Kidney (tissue), 13 donors: ENCODE measurements at regions not wholly inside any gene's neighbourhood (a gene's known extent, or its start where the extent isn't known, plus 50 kb on each side); places are given as distances from the start of the nearest gene placed in this dataset.

Experiments used
- DNase-seq, 5 donors: peaks; one replicate each; pipeline ENCODE4 v3.0.0-alpha.2; 2013 to 2020
- FAIRE-seq: peaks from 2 replicates; lab custom pipeline; 2012; peaks lifted over from hg19 to GRCh38; lab: Jason Lieb, UNC
- H3K27ac ChIP-seq, 2 donors: one replicate each; pipeline ENCODE4 v1.7.0; 2013; ENCODE audit warnings: low read depth in 2 of 2, low read length in 2 of 2, inconsistent platforms in 1 of 2
- H3K27me3 ChIP-seq: one replicate; pipeline ENCODE4 v1.7.1; 2013; ENCODE audit warnings: low read length, inconsistent platforms; ENCODE audit not compliant: control insufficient read depth, insufficient read depth
- H3K36me3 ChIP-seq, 3 donors: one replicate each; pipeline versions ENCODE4 v1.7.0 to v1.7.1; 2013; ENCODE audit warnings: low read length in 3 of 3, control low read depth in 1 of 3, inconsistent platforms in 1 of 3; ENCODE audit not compliant: insufficient read depth in 3 of 3, control insufficient read depth in 2 of 3
- H3K4me1 ChIP-seq, 3 donors: one replicate each; pipeline versions ENCODE4 v1.7.0 to v1.7.1; 2013; ENCODE audit warnings: low read length in 3 of 3, inconsistent platforms in 1 of 3, low read depth in 1 of 3; ENCODE audit not compliant: control insufficient read depth in 2 of 3, insufficient read depth in 2 of 3
- H3K4me3 ChIP-seq, 3 donors: one replicate each; pipeline versions ENCODE4 v1.7.0 to v1.8.1; 2013; ENCODE audit warnings: low read length in 3 of 3, control low read depth in 1 of 3, inconsistent platforms in 1 of 3
- H3K9ac ChIP-seq, 3 donors: one replicate each; pipeline versions ENCODE4 v1.7.0 to v1.7.1; 2013; ENCODE audit warnings: low read length in 3 of 3, control low read depth in 1 of 3, inconsistent platforms in 1 of 3
- H3K9me3 ChIP-seq, 3 donors: one replicate each; pipeline versions ENCODE4 v1.7.0 to v1.7.1; 2013; ENCODE audit warnings: low read length in 3 of 3, control low read depth in 1 of 3, inconsistent platforms in 1 of 3; ENCODE audit not compliant: control insufficient read depth in 2 of 3, insufficient read depth in 1 of 3
- intact Hi-C: fragments of 100-400 bp; cut with DNase I; formaldehyde crosslinking; loops from one replicate; pipeline ENCODE4 v1.11.1; 2022
- TF ChIP-seq, protein P1 (sequence below): IDR thresholded peaks from 3 replicates; pipeline ENCODE4 v1.5.1; 2012; ENCODE audit warnings: mild to moderate bottlenecking, moderate library complexity, borderline replicate concordance; ENCODE audit not compliant: insufficient read depth; ENCODE audit errors: extremely low read depth
- donor health status: control.
- donor health status: control.
- donor health status: control.
- donor health status: control.
- donor health status: control.
- donor health status: DM: yes; HTN: yes; CAD: no.
- donor health status: Normal renal cell carcinoma (clear cell type).

DNA sequence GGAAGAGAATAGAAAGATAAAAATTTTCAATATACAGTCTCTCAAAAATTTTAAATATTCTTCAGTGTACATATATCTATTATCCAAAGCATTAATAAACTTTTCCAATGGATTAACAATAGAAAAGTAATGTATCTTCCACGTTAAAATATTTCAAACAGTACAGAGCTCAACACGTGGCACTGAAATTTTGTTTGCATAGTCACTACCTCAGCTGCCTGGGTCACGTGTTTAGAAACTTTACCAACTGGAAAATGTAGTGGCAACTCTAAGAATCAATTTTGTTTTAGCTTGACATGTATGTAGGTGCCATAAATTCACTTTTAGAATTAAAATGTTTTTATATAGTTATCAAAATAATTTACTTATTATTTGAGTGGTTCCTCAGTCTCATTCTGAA, 85.3 kb downstream of the CNTN3 start:
- no peak for DNase-seq
- TF ChIP-seq, protein P1, sequence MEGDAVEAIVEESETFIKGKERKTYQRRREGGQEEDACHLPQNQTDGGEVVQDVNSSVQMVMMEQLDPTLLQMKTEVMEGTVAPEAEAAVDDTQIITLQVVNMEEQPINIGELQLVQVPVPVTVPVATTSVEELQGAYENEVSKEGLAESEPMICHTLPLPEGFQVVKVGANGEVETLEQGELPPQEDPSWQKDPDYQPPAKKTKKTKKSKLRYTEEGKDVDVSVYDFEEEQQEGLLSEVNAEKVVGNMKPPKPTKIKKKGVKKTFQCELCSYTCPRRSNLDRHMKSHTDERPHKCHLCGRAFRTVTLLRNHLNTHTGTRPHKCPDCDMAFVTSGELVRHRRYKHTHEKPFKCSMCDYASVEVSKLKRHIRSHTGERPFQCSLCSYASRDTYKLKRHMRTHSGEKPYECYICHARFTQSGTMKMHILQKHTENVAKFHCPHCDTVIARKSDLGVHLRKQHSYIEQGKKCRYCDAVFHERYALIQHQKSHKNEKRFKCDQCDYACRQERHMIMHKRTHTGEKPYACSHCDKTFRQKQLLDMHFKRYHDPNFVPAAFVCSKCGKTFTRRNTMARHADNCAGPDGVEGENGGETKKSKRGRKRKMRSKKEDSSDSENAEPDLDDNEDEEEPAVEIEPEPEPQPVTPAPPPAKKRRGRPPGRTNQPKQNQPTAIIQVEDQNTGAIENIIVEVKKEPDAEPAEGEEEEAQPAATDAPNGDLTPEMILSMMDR: no peak
- Histone ChIP-seq H3K9me3 (no peaks in the 10 kb centered on the region), H3K9ac (no peak overlapping the region), H3K27me3 (no peaks in the 10 kb centered on the region), H3K27ac (no peak overlapping the region), H3K4me1 (no peaks in the 10 kb centered on the region), H3K4me3 (no peak overlapping the region), H3K36me3 (no peaks in the 10 kb centered on the region)
- no peak for FAIRE-seq
- intact Hi-C loops: no loop called here

DNA sequence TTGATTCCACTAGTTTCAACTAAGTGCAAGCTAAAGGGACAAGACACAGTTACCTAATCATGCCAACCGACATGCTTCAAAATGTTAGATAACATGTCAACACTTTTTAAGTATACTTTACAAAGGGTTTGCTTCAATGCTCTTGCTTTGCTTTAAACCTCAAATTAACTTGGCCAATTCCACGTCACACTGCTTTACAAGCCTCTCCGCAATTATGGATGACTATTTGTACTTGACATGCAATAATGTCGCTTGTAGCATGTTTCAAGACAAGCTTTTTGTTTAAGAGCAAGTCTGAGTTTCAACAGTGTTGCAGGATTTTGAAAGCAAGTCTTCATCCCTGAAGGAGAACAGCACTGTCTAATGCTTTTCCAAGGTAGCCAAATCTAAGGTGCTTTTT, 86.9 kb downstream of the CNTN3 start:
- H3K9me3 ChIP-seq: no peaks in the 10 kb centered on the region
- no peaks in the 10 kb centered on the region for H3K36me3 ChIP-seq
- no peaks in the 10 kb centered on the region for H3K27me3 ChIP-seq
- intact Hi-C loops: no loop called here
- no peak overlapping the region for H3K4me3 ChIP-seq
- DNase-seq (no peak), FAIRE-seq (no peak)
- TF ChIP-seq, protein P1: no peak
- no peaks in the 10 kb centered on the region for H3K4me1 ChIP-seq
- H3K27ac ChIP-seq: no peak overlapping the region
- H3K9ac ChIP-seq: no peak overlapping the region

DNA sequence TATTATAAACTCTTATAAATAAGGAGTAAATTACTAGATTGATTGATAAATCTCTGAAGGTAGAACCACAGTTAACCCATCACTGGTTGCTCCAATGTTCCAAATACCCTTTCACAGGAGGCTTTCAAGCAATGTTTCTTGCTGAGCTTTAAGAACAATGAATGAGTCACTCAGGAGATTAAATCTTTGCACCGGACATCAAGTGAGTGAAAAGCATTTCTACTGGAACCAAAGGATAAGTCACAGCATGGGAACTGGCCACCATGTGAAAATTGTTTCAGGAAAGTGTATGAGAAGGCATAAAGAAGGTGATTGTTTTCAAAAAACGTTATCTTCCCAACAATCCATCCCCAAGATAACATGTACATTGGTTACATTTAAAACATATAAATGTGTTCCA, 90.6 kb downstream of the CNTN3 start:
- FAIRE-seq: no peak
- TF ChIP-seq, protein P1: no peak

DNA sequence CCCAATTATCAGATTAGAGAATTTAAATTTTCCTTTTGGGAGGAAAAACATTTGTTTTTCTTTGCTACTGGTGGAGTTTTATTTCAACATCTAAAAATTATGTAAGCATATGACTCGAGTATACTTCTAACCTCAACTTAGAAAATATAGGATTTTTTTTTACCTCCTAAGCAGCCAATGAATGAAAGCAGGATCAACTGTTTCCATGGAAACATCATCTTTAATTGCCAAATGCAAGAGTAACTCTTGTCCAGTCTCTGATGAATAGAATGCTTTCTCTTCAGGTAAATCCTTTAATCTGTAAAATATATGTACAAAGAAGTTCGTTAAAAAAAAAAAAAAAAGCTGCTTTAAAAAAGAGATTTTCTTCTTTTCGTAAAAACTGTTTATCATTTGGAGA, 93.6 kb downstream of the CNTN3 start:
- Histone ChIP-seq H3K27ac (no peak overlapping the region), H3K27me3 (no peaks in the 10 kb centered on the region), H3K4me3 (no peak overlapping the region), H3K4me1 (no peaks in the 10 kb centered on the region), H3K9me3 (no peaks in the 10 kb centered on the region), H3K36me3 (no peaks in the 10 kb centered on the region), H3K9ac (no peak overlapping the region)
- TF ChIP-seq, protein P1: no peak
- no peak for DNase-seq
- FAIRE-seq: no peak
- intact Hi-C loops: no loop called here

More for the DNA sequence above, 90.6 kb downstream of the CNTN3 start:
- H3K36me3 ChIP-seq: no peaks in the 10 kb centered on the region
- no peaks in the 10 kb centered on the region for H3K9me3 ChIP-seq
- no peak overlapping the region for H3K4me3 ChIP-seq
- H3K9ac ChIP-seq: no peak overlapping the region
- H3K27ac ChIP-seq: no peak overlapping the region
- no peaks in the 10 kb centered on the region for H3K4me1 ChIP-seq
- intact Hi-C loops: no loop called here
- H3K27me3 ChIP-seq: no peaks in the 10 kb centered on the region
- DNase-seq: no peak
